IMR-90 (cell line): ENCODE measurements at regions not wholly inside any gene's neighbourhood (a gene's known extent, or its start where the extent isn't known, plus 50 kb on each side); places are given as distances from the start of the nearest gene placed in this dataset.
A peak's percentile ranks its signal among the peaks of the same experiment; 100 is the strongest.

Experiments used
- ATAC-seq: fragments of 200-7000 bp; cut with Tn5 transposase; 2 replicates; pipeline ENCODE4 v1.9.1; 2020; ENCODE audit warnings: low read depth, mild to moderate bottlenecking, moderate library complexity
- BruUV-seq: library from RNA; stranded (reverse); fragments of 400-500 nt; replicated peaks from 2 replicates; lab custom pipeline; 2021; lab: Mats Ljungman, UMichigan
- CTCF ChIA-PET: fragments of 300-600 bp; formaldehyde crosslinking; extraction: SDS; loops from one replicate; lab custom pipeline; 2021; ENCODE audit warnings: antibody characterized with exemption; lab: Yijun Ruan, JAX
- POLR2A ChIA-PET: fragments of 300-600 bp; sonication (Branson Sonifier 250); formaldehyde crosslinking; loops from one replicate; lab custom pipeline; 2022; ENCODE audit warnings: antibody characterized with exemption; ENCODE audit not compliant: unreplicated experiment; lab: Charles Lee
- DNase-seq: peaks from one replicate; pipeline ENCODE4 v3.0.0; 2013
- H2AFZ ChIP-seq: replicated peaks from 2 replicates; pipeline ENCODE3; 2013; ENCODE audit warnings: low read length, mild to moderate bottlenecking; ENCODE audit not compliant: poor library complexity
- H2AK5ac ChIP-seq: 2 replicates; pipeline ENCODE4 v1.6.1; 2013; ENCODE audit warnings: low read depth, low read length, inconsistent platforms
- H2AK9ac ChIP-seq: replicated peaks from 2 replicates; pipeline ENCODE3; 2013; ENCODE audit warnings: mild to moderate bottlenecking, low read depth, low read length, moderate library complexity; ENCODE audit not compliant: poor library complexity
- H2BK120ac ChIP-seq: 2 replicates; pipeline ENCODE4 v1.6.1; 2013; ENCODE audit warnings: low read depth, low read length, inconsistent platforms
- H2BK15ac ChIP-seq: 3 replicates; pipeline ENCODE4 v1.6.1; 2013; ENCODE audit warnings: low read depth, low read length, inconsistent platforms
- H2BK20ac ChIP-seq: 2 replicates; pipeline ENCODE4 v1.6.1; 2013; ENCODE audit warnings: low read depth, mild to moderate bottlenecking, inconsistent platforms, low read length, moderate library complexity
- H2BK5ac ChIP-seq: 2 replicates; pipeline ENCODE4 v1.6.1; 2013; ENCODE audit warnings: mild to moderate bottlenecking, low read depth, low read length, inconsistent platforms; ENCODE audit not compliant: poor library complexity, severe bottlenecking
- H3K14ac ChIP-seq: replicated peaks from 2 replicates; pipeline ENCODE4 v1.6.1; 2013; ENCODE audit warnings: low read depth, low read length, inconsistent platforms
- H3K18ac ChIP-seq: 2 replicates; pipeline ENCODE4 v1.6.1; 2013; ENCODE audit warnings: low read depth, low read length, control low read depth
- H3K23ac ChIP-seq: 2 replicates; pipeline ENCODE4 v1.6.1; 2013; ENCODE audit warnings: low read depth, low read length, inconsistent platforms
- H3K27ac ChIP-seq: 2 replicates; pipeline ENCODE4 v1.5.1; 2013; ENCODE audit warnings: mild to moderate bottlenecking, control low read depth, low read length; ENCODE audit not compliant: insufficient read depth
- H3K27me3 ChIP-seq: 2 replicates; pipeline ENCODE4 v1.6.1; 2013; ENCODE audit warnings: low read length; ENCODE audit not compliant: control insufficient read depth, insufficient read depth
- H3K36me3 ChIP-seq: 2 replicates; pipeline ENCODE4 v1.6.1; 2013; ENCODE audit warnings: low read length, mixed read lengths; ENCODE audit not compliant: control insufficient read depth, insufficient read depth
- H3K4ac ChIP-seq: 2 replicates; pipeline ENCODE4 v1.6.1; 2013; ENCODE audit warnings: low read depth, low read length, inconsistent platforms
- H3K4me1 ChIP-seq: 2 replicates; pipeline ENCODE4 v1.6.1; 2013; ENCODE audit warnings: low read length, mixed read lengths; ENCODE audit not compliant: control insufficient read depth, insufficient read depth
- H3K4me2 ChIP-seq: 2 replicates; pipeline ENCODE4 v1.6.1; 2013; ENCODE audit warnings: low read depth, mild to moderate bottlenecking, control low read depth, low read length, moderate library complexity
- H3K4me3 ChIP-seq: 2 replicates; pipeline ENCODE4 v1.5.1; 2013; ENCODE audit warnings: low read depth, mild to moderate bottlenecking, control low read depth, low read length, moderate library complexity; ENCODE audit not compliant: insufficient read depth
- H3K56ac ChIP-seq: 2 replicates; pipeline ENCODE4 v1.6.1; 2013; ENCODE audit warnings: low read length, inconsistent platforms; ENCODE audit not compliant: insufficient read depth; ENCODE audit errors: extremely low read depth
- H3K79me1 ChIP-seq, 2 experiments: 2 replicates each; pipeline ENCODE4 v1.6.1; 2013; ENCODE audit warnings: low read length in 2 of 2, inconsistent platforms in 1 of 2, low read depth in 1 of 2
- H3K9ac ChIP-seq: 2 replicates; pipeline ENCODE4 v1.6.1; 2013; ENCODE audit warnings: low read depth, low read length, control low read depth
- H3K9me1 ChIP-seq: 2 replicates; pipeline ENCODE4 v1.6.1; 2013; ENCODE audit warnings: low read length, inconsistent platforms; ENCODE audit not compliant: insufficient read depth
- H3K9me3 ChIP-seq: 2 replicates; pipeline ENCODE4 v1.6.1; 2013; ENCODE audit warnings: low read length; ENCODE audit not compliant: control insufficient read depth, insufficient read depth
- H4K20me1 ChIP-seq: 2 replicates; pipeline ENCODE4 v1.6.1; 2013; ENCODE audit warnings: low read length, inconsistent platforms; ENCODE audit not compliant: insufficient read depth
- H4K5ac ChIP-seq: 2 replicates; pipeline ENCODE4 v1.6.1; 2013; ENCODE audit warnings: mild to moderate bottlenecking, low read depth, low read length, control low read depth
- H4K8ac ChIP-seq, 2 experiments: 2 replicates each; pipeline ENCODE4 v1.6.1; 2013; ENCODE audit warnings: low read depth in 2 of 2, low read length in 2 of 2, control low read depth in 1 of 2, inconsistent platforms in 1 of 2
- H4K91ac ChIP-seq: 2 replicates; pipeline ENCODE4 v1.6.1; 2013; ENCODE audit warnings: low read depth, low read length, inconsistent platforms; ENCODE audit not compliant: insufficient read depth
- BHLHE40 ChIP-seq: fragments of 150-350 bp; IDR thresholded peaks from 2 replicates; pipeline ENCODE4 v1.6.1; 2016; ENCODE audit warnings: mild to moderate bottlenecking, low read depth, low read length
- CEBPB ChIP-seq: IDR thresholded peaks from 2 replicates; pipeline ENCODE4 v1.6.1; 2012; ENCODE audit warnings: low read depth, low read length, improper control_type of control experiment
- FOS ChIP-seq: fragments of 150-350 bp; IDR thresholded peaks from 2 replicates; pipeline ENCODE4 v1.6.1; 2016; ENCODE audit warnings: low read depth, low read length
- RAD21 ChIP-seq: IDR thresholded peaks from 2 replicates; pipeline ENCODE4 v1.6.1; 2012; ENCODE audit warnings: low read length, improper control_type of control experiment
- WGBS, 2 experiments: methylation state at CpG; one replicate each; pipeline versions ENCODE4 v1.1.5 to v1.1.7; 2013; ENCODE audit warnings: missing lambda C conversion rate in 2 of 2; ENCODE audit not compliant: insufficient read length in 1 of 2; ENCODE audit errors: extremely low coverage in 2 of 2; 5-methylcytosine and 5-hydroxymethylcytosine counted together
- dilution Hi-C: fragments of 300-500 bp; cut with HindIII; formaldehyde crosslinking; loops from one replicate; pipeline ENCODE4 v1.14.3; 2018; ENCODE audit warnings: low sequenced_read_pairs; ENCODE audit not compliant: unreplicated experiment
- in situ Hi-C: fragments of 300-500 bp; cut with MboI; formaldehyde crosslinking; loops from 3 replicates; pipeline ENCODE4 v1.14.3; 2019; ENCODE audit warnings: low sequenced_read_pairs, inconsistent platforms, mixed read lengths
- intact Hi-C: fragments of 100-400 bp; cut with micrococcal nuclease; formaldehyde crosslinking; loops from 2 replicates; pipeline ENCODE4 v1.10.0; 2022

DNA sequence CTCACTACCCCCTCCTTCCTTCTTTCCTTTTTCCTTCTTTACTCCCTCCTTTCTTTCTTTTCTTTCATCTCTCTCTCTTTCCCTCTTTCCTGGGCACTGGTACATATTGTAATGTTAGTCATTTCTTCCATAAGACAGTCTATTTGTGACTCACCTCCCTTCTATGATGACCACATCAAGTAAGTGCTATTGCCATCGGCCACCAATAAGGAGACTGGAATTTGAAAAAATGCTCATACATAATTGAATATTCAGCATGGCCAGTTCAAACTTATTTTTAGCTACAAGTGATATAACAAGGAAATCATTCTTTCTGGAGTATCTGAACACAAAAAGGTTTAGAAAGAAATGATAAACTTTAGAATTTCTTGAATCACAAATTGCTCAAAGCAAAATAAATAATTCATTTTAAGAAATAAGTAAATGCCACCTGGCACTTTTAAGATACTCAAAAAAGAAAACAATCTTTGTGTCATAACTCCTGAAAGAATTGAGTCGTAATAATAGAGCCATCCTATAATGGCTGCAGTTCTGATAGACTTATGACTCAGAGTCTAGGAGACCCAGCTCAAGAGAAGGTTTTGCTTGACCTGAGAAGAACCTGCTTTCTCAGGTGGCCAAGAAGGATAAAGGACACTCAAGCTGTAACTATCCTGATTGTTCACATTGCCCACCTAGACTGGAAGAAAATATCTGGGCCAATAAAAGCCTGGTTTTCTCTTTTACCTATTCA lies 51.6 kb upstream of the CCBE1 start:
- H2BK15ac ChIP-seq = peak overlapping the region; percentile 94; the same call in 1 of the 3 replicates
- no peaks in the 10 kb centered on the region for H3K36me3 ChIP-seq
- ChIA-PET POLR2A (no interaction called here), CTCF (interaction anchor here (0.6 kb wide), 1 partner anchor 31 kb away, joined by 3 read pairs; no protein-coding TSS in a partner anchor)
- no peaks in the 10 kb centered on the region for H3K9me3 ChIP-seq
- peak overlapping the region; percentile 94 for H2BK120ac ChIP-seq
- H2BK20ac ChIP-seq = peak overlapping the region; percentile 96
- dilution Hi-C loops (no loop called here), in situ Hi-C loops (no loop called here), intact Hi-C loops (loop anchor here (10.0 kb wide), 1 partner anchor 54 kb away; the partner anchor contains the start of gene CCBE1)
- ATAC-seq (peak; percentile 56), DNase-seq (peak; percentile 93)
- TF ChIP-seq FOS (peak; percentile 89), CEBPB (peak; percentile 57; the same call in 1 of the 2 replicates), BHLHE40 (peak; percentile 25; the same call in 1 of the 2 replicates), RAD21 (no peak)
- no TSS peak for BruUV-seq
- peak overlapping the region; percentile 67 for H2AK5ac ChIP-seq
- H3K56ac ChIP-seq = peak overlapping the region; percentile 74
- no peaks in the 10 kb centered on the region for H4K20me1 ChIP-seq
- H3K14ac ChIP-seq = peak overlapping the region; percentile 93
- no peak overlapping the region; the same call in 1 of the 2 replicates for H3K9ac ChIP-seq
- H3K79me1 ChIP-seq = no peaks in the 10 kb centered on the region; a peak in 1 of 4 replicates
- peaks cover 7% of the 10 kb centered on the region for H3K9me1 ChIP-seq
- WGBS, 2 experiments = 67% methylated on average over 1 of the region's 2 CpGs; no CpG with 5 or more reads in 1 of the 2 experiments
- H3K27me3 ChIP-seq = no peaks in the 10 kb centered on the region
- peak overlapping the region; percentile 99 for H2BK5ac ChIP-seq
- H2AFZ ChIP-seq = no peak overlapping the region
- peak overlapping the region; percentile 97; the same call in 1 of the 2 replicates for H3K23ac ChIP-seq
- H4K8ac ChIP-seq = peak overlapping the region; percentile 55 to 92
- H3K4me3 ChIP-seq = no peak overlapping the region
- peak overlapping the region; percentile 73 for H2AK9ac ChIP-seq
- H3K4ac ChIP-seq = peak overlapping the region; percentile 90
- H4K5ac ChIP-seq = peak overlapping the region; percentile 99; the same call in 1 of the 2 replicates
- H3K18ac ChIP-seq = peak overlapping the region; percentile 97; the same call in 1 of the 2 replicates
- peak overlapping the region; percentile 71; the same call in 1 of the 2 replicates for H3K4me2 ChIP-seq
- H4K91ac ChIP-seq = peak overlapping the region; percentile 91
- H3K4me1 ChIP-seq = peaks cover 13% of the 10 kb centered on the region
- H3K27ac ChIP-seq = 0 out of 2 replicates have a peak overlapping the region, but pooled peaks have one; percentile 30
